Fibroblast of lung (primary cell): ENCODE measurements at regions not wholly inside any gene's neighbourhood (a gene's known extent, or its start where the extent isn't known, plus 50 kb on each side); places are given as distances from the start of the nearest gene placed in this dataset.

Source experiments
- DNase-seq, 2 donors: peaks; one replicate each; pipeline versions ENCODE4 v3.0.0 to v3.0.0-alpha.2; 2010; ENCODE audit warnings: low read depth in 2 of 2
- H2AFZ ChIP-seq: 2 replicates; pipeline ENCODE4 v1.5.1; 2012; ENCODE audit warnings: low read length, control low read depth, inconsistent platforms
- H3K27ac ChIP-seq: 2 replicates; pipeline ENCODE4 v1.5.1; 2011; ENCODE audit warnings: low read length, control low read depth; ENCODE audit not compliant: insufficient read depth
- H3K27me3 ChIP-seq: 2 replicates; pipeline ENCODE4 v1.5.1; 2011; ENCODE audit warnings: mild to moderate bottlenecking, low read length; ENCODE audit not compliant: control insufficient read depth, insufficient read depth
- H3K36me3 ChIP-seq: 2 replicates; pipeline ENCODE4 v1.5.1; 2011; ENCODE audit warnings: low read length; ENCODE audit not compliant: control insufficient read depth, insufficient read depth
- H3K4me1 ChIP-seq: 2 replicates; pipeline ENCODE4 v1.5.1; 2011; ENCODE audit warnings: low read length; ENCODE audit not compliant: control insufficient read depth, insufficient read depth; ENCODE audit errors: extremely low read depth
- H3K4me2 ChIP-seq: 2 replicates; pipeline ENCODE4 v1.5.1; 2011; ENCODE audit warnings: low read length, control low read depth; ENCODE audit not compliant: insufficient read depth; ENCODE audit errors: extremely low read depth
- H3K4me3 ChIP-seq, 4 experiments: fragments of 200-600 bp in 1 of 4; sonication (generic) in 1 of 4; replicated peaks in 1 of 4; 2 replicates each; pipeline ENCODE4 v1.5.1; 2011 to 2016; ENCODE audit warnings: low read length in 4 of 4, low read depth in 3 of 4, mild to moderate bottlenecking in 3 of 4, control low read depth in 2 of 4, inconsistent platforms in 1 of 4, mixed read lengths in 1 of 4; ENCODE audit not compliant: insufficient read depth in 1 of 4; ENCODE audit errors: control extremely low read depth in 1 of 4
- H3K79me2 ChIP-seq: 2 replicates; pipeline ENCODE4 v1.5.1; 2012; ENCODE audit warnings: mild to moderate bottlenecking, low read length, inconsistent platforms; ENCODE audit not compliant: control insufficient read depth, insufficient read depth
- H3K9ac ChIP-seq: 2 replicates; pipeline ENCODE4 v1.5.1; 2011; ENCODE audit warnings: mild to moderate bottlenecking, low read length, control low read depth; ENCODE audit not compliant: insufficient read depth
- H3K9me3 ChIP-seq: 2 replicates; pipeline ENCODE4 v1.5.1; 2012; ENCODE audit warnings: low read depth, low read length; ENCODE audit not compliant: control insufficient read depth, insufficient read depth
- H4K20me1 ChIP-seq: 2 replicates; pipeline ENCODE4 v1.5.1; 2011; ENCODE audit warnings: low read length; ENCODE audit not compliant: control insufficient read depth, insufficient read depth; ENCODE audit errors: extremely low read depth
- EZH2 ChIP-seq: IDR thresholded peaks from 2 replicates; pipeline ENCODE4 v1.5.1; 2012; ENCODE audit warnings: low read length, control low read depth, mild to moderate bottlenecking; ENCODE audit errors: missing control alignments
- TF ChIP-seq, protein P1 (sequence below), 2 donors: IDR thresholded peaks in 1 of 2; conservative IDR thresholded peaks in 1 of 2; 1 replicate in 1 of 2; 2 replicates in 1 of 2; pipeline ENCODE4 v1.5.1; 2011 to 2012; ENCODE audit warnings: low read length in 2 of 2, control low read depth in 1 of 2, inconsistent platforms in 1 of 2, low read depth in 1 of 2, mild to moderate bottlenecking in 1 of 2

DNA sequence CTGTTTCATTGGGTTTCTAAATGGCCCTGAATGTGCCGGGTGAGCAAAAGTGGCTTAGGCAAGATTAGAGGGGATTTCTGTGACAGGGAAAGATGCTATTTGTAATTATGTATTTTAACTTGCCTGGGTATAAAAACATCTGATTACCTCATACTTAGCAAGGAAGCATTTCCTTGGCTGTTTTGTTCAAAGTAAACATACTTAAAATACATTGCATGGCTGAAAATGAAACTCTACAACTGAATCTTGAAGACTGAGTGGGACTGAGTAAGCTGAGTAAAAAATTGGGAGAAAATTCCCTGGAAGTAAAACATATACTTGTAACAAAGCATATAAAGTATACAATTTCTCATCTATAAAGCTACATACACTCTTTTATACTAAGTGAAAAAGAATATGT, 197.5 kb downstream of the IRX1 start:
- H3K27me3 ChIP-seq, result no peaks in the 10 kb centered on the region
- H3K4me3 ChIP-seq, result no peak overlapping the region
- no peaks in the 10 kb centered on the region for H3K4me1 ChIP-seq
- H3K27ac ChIP-seq, result no peak overlapping the region
- no peak overlapping the region for H2AFZ ChIP-seq
- no peaks in the 10 kb centered on the region for H4K20me1 ChIP-seq
- TF ChIP-seq EZH2, result no peak
- TF ChIP-seq, protein P1, sequence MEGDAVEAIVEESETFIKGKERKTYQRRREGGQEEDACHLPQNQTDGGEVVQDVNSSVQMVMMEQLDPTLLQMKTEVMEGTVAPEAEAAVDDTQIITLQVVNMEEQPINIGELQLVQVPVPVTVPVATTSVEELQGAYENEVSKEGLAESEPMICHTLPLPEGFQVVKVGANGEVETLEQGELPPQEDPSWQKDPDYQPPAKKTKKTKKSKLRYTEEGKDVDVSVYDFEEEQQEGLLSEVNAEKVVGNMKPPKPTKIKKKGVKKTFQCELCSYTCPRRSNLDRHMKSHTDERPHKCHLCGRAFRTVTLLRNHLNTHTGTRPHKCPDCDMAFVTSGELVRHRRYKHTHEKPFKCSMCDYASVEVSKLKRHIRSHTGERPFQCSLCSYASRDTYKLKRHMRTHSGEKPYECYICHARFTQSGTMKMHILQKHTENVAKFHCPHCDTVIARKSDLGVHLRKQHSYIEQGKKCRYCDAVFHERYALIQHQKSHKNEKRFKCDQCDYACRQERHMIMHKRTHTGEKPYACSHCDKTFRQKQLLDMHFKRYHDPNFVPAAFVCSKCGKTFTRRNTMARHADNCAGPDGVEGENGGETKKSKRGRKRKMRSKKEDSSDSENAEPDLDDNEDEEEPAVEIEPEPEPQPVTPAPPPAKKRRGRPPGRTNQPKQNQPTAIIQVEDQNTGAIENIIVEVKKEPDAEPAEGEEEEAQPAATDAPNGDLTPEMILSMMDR (conservative IDR thresholded peaks at IDR 0.05 in 1 of 2, IDR thresholded peaks at IDR 0.05 in 1 of 2; ENCODE audit: low read depth in 1 of 2, low read length in 2 of 2), result no peak
- H3K4me2 ChIP-seq, result no peak overlapping the region
- H3K36me3 ChIP-seq, result no peaks in the 10 kb centered on the region
- no peak overlapping the region for H3K9ac ChIP-seq
- DNase-seq, result no peak
- no peaks in the 10 kb centered on the region for H3K9me3 ChIP-seq
- H3K79me2 ChIP-seq, result no peaks in the 10 kb centered on the region

DNA sequence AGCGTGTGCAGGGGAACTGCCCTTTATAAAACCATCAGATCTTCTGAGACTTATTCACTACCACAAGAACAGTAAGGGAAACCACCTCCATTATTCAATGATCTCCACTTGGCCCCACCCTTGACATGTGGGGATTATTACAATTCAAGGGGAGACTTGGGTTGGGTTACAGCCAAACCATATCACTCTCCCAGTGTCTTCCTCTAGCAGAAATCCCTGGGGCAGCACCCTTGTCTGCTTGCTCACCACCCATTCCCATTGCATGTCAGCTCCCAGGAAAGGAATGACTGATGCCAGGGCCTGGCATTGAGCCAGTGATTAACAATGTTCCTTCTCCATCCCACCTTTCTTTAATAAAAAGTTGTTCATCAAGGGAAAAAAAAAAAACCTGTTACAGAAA, 199.0 kb downstream of the IRX1 start:
- Histone ChIP-seq H2AFZ (no peak overlapping the region), H3K36me3 (no peaks in the 10 kb centered on the region), H3K4me2 (no peak overlapping the region), H3K27me3 (no peaks in the 10 kb centered on the region), H3K27ac (no peak overlapping the region), H3K9me3 (no peaks in the 10 kb centered on the region), H3K4me1 (no peaks in the 10 kb centered on the region), H3K79me2 (no peaks in the 10 kb centered on the region), H3K4me3 (no peak overlapping the region), H4K20me1 (no peaks in the 10 kb centered on the region), H3K9ac (no peak overlapping the region)
- TF ChIP-seq, protein P1 (conservative IDR thresholded peaks at IDR 0.05 in 1 of 2, IDR thresholded peaks at IDR 0.05 in 1 of 2; ENCODE audit: low read depth in 1 of 2, low read length in 2 of 2), result no peak
- TF ChIP-seq EZH2, result no peak
- DNase-seq, result no peak

DNA sequence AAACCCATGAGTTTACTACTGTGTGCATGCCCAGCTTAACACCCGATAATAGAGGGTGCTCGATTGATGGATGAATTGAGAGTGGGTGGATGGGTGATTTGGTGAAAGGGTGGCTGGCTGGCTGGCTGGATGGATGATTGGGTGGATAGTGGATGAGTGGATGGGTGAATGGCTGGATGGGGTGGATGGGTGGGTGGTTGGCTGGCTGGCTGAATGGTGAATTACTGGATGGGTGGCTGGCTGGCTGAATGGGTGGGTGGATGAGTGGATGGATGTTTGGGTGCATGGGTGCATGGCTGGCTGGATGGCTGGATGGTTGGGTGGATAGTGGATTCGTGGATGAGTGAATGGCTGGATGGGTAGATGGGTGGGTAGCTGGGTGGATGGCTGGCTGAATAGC, 201.1 kb downstream of the IRX1 start:
- no peak overlapping the region for H2AFZ ChIP-seq
- H3K9ac ChIP-seq, result no peak overlapping the region
- H3K4me3 ChIP-seq, result no peak overlapping the region
- H3K27me3 ChIP-seq, result no peaks in the 10 kb centered on the region
- H3K9me3 ChIP-seq, result no peaks in the 10 kb centered on the region
- no peak for DNase-seq
- H3K79me2 ChIP-seq, result no peaks in the 10 kb centered on the region
- TF ChIP-seq EZH2, result no peak
- TF ChIP-seq, protein P1 (conservative IDR thresholded peaks at IDR 0.05 in 1 of 2, IDR thresholded peaks at IDR 0.05 in 1 of 2; ENCODE audit: low read depth in 1 of 2, low read length in 2 of 2), result no peak
- H3K4me2 ChIP-seq, result no peak overlapping the region
- H4K20me1 ChIP-seq, result no peaks in the 10 kb centered on the region
- H3K36me3 ChIP-seq, result no peaks in the 10 kb centered on the region
- no peaks in the 10 kb centered on the region for H3K4me1 ChIP-seq
- H3K27ac ChIP-seq, result no peak overlapping the region
